ENCODE measurements at regions not wholly inside any gene's neighbourhood (a gene's known extent, or its start where the extent isn't known, plus 50 kb on each side); places are given as distances from the start of the nearest gene placed in this dataset.
"Not testable (repeated sequence)": the region's sequence is repeated elsewhere in the genome, so short reads cannot be mapped to it uniquely, and the experiment has no call there.

GRCh38 chr1:228892200-228892599 is 156.9 kb downstream of the RHOU start:
- H3K4me3 Mint-ChIP-seq; H3K4me3 ChIP-seq (ENCODE audit: low read length); H3K9me3 Mint-ChIP-seq; CTCF ChIA-PET; H3K36me3 ChIP-seq (ENCODE audit: control insufficient read depth in 2 of 3, insufficient read depth in 3 of 3, low read length in 3 of 3); intact Hi-C loops (cut with micrococcal nuclease); DNase-seq; POLR2A ChIA-PET; H3K27me3 ChIP-seq (ENCODE audit: control insufficient read depth in 2 of 2, insufficient read depth in 2 of 2, low read length in 2 of 2); H3K27ac Mint-ChIP-seq; ATAC-seq; H3K9me3 ChIP-seq (ENCODE audit: control insufficient read depth in 2 of 3, low read length in 3 of 3); H3K36me3 Mint-ChIP-seq; H3K27ac ChIP-seq (ENCODE audit: low read depth, low read length): not testable (repeated sequence)
- H3K4me1 ChIP-seq (ENCODE audit: control insufficient read depth in 2 of 2, insufficient read depth in 2 of 2, low read length in 2 of 2), result peaks cover 0 to 11% of the 10 kb centered on the region in 2 donors
- Mint-ChIP-seq H3K27me3 (peaks cover 0 to 14% (median 0%) of the 10 kb centered on the region in 5 donors), H3K4me1 (peaks cover 10 to 25% (median 23%) of the 10 kb centered on the region in 7 donors)

DNA sequence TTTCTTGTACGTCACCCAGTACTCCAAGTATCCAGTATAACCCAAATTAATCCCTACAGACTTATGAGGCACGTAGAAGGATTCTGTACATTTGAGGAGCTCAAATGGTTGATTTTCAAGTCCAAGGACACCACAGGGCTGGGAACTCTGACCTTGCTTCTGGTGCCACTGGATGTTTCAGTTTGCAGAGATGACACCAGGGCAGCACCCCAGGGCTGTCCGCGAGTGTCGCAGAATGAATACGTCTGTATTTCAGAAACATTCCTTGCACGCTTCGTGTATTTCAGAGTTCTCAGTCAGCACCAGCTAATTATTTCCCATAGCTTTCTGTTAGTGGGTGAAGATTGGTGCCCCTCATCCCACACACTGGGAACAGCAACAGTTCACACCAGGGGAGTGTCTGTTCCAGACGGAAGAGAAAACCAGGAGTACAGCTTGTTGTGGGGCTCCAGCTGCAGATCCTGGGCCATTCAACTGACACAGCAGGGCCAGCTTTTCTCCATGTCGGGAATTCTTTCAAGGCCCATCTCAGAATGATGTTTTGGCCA is 159.2 kb downstream of the RHOU start:
- Histone ChIP-seq H3K36me3 (ENCODE audit: control insufficient read depth in 2 of 3, insufficient read depth in 3 of 3, low read length in 3 of 3) (no peaks in the 10 kb centered on the region), H3K4me3 (ENCODE audit: low read length) (no peak overlapping the region), H3K9me3 (ENCODE audit: control insufficient read depth in 2 of 3, low read length in 3 of 3) (no peaks in the 10 kb centered on the region), H3K27me3 (ENCODE audit: control insufficient read depth in 2 of 2, insufficient read depth in 2 of 2, low read length in 2 of 2) (no peaks in the 10 kb centered on the region), H3K4me1 (ENCODE audit: control insufficient read depth in 2 of 2, insufficient read depth in 2 of 2, low read length in 2 of 2) (peaks cover 0 to 11% of the 10 kb centered on the region in 2 donors), H3K27ac (ENCODE audit: low read depth, low read length) (no peak overlapping the region)
- no peak for ATAC-seq
- Mint-ChIP-seq H3K4me3 (no peak overlapping the region), H3K27ac (no peak overlapping the region), H3K27me3 (peaks cover 0 to 6% (median 0%) of the 10 kb centered on the region in 5 donors), H3K4me1 (peaks cover 11 to 20% (median 18%) of the 10 kb centered on the region in 7 donors), H3K36me3 (no peaks in the 10 kb centered on the region), H3K9me3 (no peaks in the 10 kb centered on the region)
- no peak for DNase-seq
- intact Hi-C loops (cut with micrococcal nuclease), result no loop called here
- CTCF ChIA-PET, result no interaction called here
- POLR2A ChIA-PET, result no interaction called here

DNA sequence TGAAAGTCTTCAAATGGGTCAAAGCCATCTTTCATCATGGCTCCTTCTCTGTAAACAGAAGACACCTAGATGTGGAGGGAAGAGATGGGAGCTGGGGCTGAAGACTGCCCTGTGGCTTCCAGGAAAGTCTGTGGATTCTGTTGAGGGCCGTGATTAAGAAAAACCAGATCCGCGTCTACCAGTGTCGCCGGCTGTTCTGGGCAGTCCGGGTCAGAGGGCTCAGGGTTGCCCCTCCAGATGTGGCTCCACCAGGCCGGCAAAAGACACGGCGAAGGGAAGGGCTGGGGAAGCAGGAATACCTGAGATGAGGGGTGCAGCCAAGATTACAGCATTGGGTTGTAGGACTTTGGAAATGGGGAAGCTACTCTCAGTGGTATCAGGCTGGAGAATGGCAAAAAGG is 162.6 kb downstream of the RHOU start:
- H3K27me3 ChIP-seq (ENCODE audit: control insufficient read depth in 2 of 2, insufficient read depth in 2 of 2, low read length in 2 of 2), result no peaks in the 10 kb centered on the region
- no peak for DNase-seq
- Mint-ChIP-seq H3K4me3 (no peak overlapping the region), H3K36me3 (no peaks in the 10 kb centered on the region), H3K27me3 (peaks cover 0 to 3% (median 0%) of the 10 kb centered on the region in 5 donors), H3K4me1 (peaks cover 0 to 3% (median 0%) of the 10 kb centered on the region in 7 donors), H3K27ac (peak overlapping the region in 1 of 9 donors; percentile 62), H3K9me3 (no peaks in the 10 kb centered on the region)
- H3K9me3 ChIP-seq (ENCODE audit: control insufficient read depth in 2 of 3, low read length in 3 of 3), result no peaks in the 10 kb centered on the region
- H3K4me1 ChIP-seq (ENCODE audit: control insufficient read depth in 2 of 2, insufficient read depth in 2 of 2, low read length in 2 of 2), result no peaks in the 10 kb centered on the region
- H3K36me3 ChIP-seq (ENCODE audit: control insufficient read depth in 2 of 3, insufficient read depth in 3 of 3, low read length in 3 of 3), result no peaks in the 10 kb centered on the region
- POLR2A ChIA-PET, result interaction anchor here (0.6 kb wide), 2 partner anchors 14 to 41 kb away, joined by 3 to 4 read pairs; no protein-coding TSS in a partner anchor
- ATAC-seq, result no peak
- no peak overlapping the region for H3K4me3 ChIP-seq (ENCODE audit: low read length)
- intact Hi-C loops (cut with micrococcal nuclease), result no loop called here
- CTCF ChIA-PET, result interaction anchor here (0.7 kb wide), 1 partner anchor 20 kb away, joined by 3 read pairs; no protein-coding TSS in a partner anchor
- H3K27ac ChIP-seq (ENCODE audit: low read depth, low read length), result no peak overlapping the region

DNA sequence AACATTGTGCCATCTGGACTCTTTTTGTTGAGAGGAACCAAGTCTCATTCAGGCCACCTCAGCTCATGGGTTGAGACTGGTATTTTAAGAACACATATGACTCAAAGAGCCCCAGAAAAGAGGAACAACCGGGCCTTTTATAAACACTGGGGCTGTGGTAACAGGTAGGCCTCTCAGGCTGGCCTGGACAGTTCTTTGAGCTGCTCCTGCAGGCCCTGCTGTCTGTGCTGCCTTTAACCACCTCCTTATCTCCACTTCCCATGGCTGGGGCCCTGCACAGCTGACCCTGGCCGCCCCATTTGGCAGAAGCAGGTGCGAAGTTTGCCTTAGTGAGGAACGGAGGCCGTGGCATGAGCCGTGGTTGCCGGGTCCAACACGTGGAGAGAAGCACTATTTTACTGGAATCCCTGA is 163.3 kb downstream of the RHOU start:
- H3K9me3 ChIP-seq (ENCODE audit: control insufficient read depth in 2 of 3, low read length in 3 of 3), result no peaks in the 10 kb centered on the region
- no peak overlapping the region for H3K27ac ChIP-seq (ENCODE audit: low read depth, low read length)
- H3K27me3 Mint-ChIP-seq, result peaks cover 0 to 3% (median 0%) of the 10 kb centered on the region in 5 donors
- H3K36me3 ChIP-seq (ENCODE audit: control insufficient read depth in 2 of 3, insufficient read depth in 3 of 3, low read length in 3 of 3), result no peaks in the 10 kb centered on the region
- no peak overlapping the region for H3K4me3 ChIP-seq (ENCODE audit: low read length)
- no peaks in the 10 kb centered on the region for H3K27me3 ChIP-seq (ENCODE audit: control insufficient read depth in 2 of 2, insufficient read depth in 2 of 2, low read length in 2 of 2)
- no peak overlapping the region for H3K4me3 Mint-ChIP-seq
- no peaks in the 10 kb centered on the region for H3K36me3 Mint-ChIP-seq
- no peak overlapping the region for H3K27ac Mint-ChIP-seq
- CTCF ChIA-PET, result no interaction called here
- no peaks in the 10 kb centered on the region for H3K4me1 ChIP-seq (ENCODE audit: control insufficient read depth in 2 of 2, insufficient read depth in 2 of 2, low read length in 2 of 2)
- peak; percentile 77 for ATAC-seq
- no peak for DNase-seq
- H3K9me3 Mint-ChIP-seq, result no peaks in the 10 kb centered on the region
- intact Hi-C loops (cut with micrococcal nuclease), result no loop called here
- H3K4me1 Mint-ChIP-seq, result peaks cover 0 to 3% (median 0%) of the 10 kb centered on the region in 7 donors
- POLR2A ChIA-PET, result no interaction called here

GRCh38 chr1:228899421-228899956 is 164.2 kb downstream of the RHOU start:
- Histone ChIP-seq H3K4me1 (ENCODE audit: control insufficient read depth in 2 of 2, insufficient read depth in 2 of 2, low read length in 2 of 2) (no peaks in the 10 kb centered on the region), H3K36me3 (ENCODE audit: control insufficient read depth in 2 of 3, insufficient read depth in 3 of 3, low read length in 3 of 3) (no peaks in the 10 kb centered on the region), H3K27ac (ENCODE audit: low read depth, low read length) (no peak overlapping the region), H3K27me3 (ENCODE audit: control insufficient read depth in 2 of 2, insufficient read depth in 2 of 2, low read length in 2 of 2) (no peaks in the 10 kb centered on the region), H3K4me3 (ENCODE audit: low read length) (no peak overlapping the region), H3K9me3 (ENCODE audit: control insufficient read depth in 2 of 3, low read length in 3 of 3) (no peaks in the 10 kb centered on the region)
- intact Hi-C loops (cut with micrococcal nuclease), result no loop called here
- no peaks in the 10 kb centered on the region for H3K9me3 Mint-ChIP-seq
- peaks cover 0 to 3% (median 0%) of the 10 kb centered on the region in 5 donors for H3K27me3 Mint-ChIP-seq
- DNase-seq (no peak), ATAC-seq (no peak)
- peaks cover 0 to 3% (median 0%) of the 10 kb centered on the region in 7 donors for H3K4me1 Mint-ChIP-seq
- H3K27ac Mint-ChIP-seq, result no peak overlapping the region
- H3K36me3 Mint-ChIP-seq, result no peaks in the 10 kb centered on the region
- H3K4me3 Mint-ChIP-seq, result no peak overlapping the region
- ChIA-PET POLR2A (no interaction called here), CTCF (interaction anchor here (0.6 kb wide), 1 partner anchor 413 kb away, joined by 3 read pairs; no protein-coding TSS in a partner anchor)

- Mint-ChIP-seq H3K36me3 (no peaks in the 10 kb centered on the region), H3K9me3 (no peaks in the 10 kb centered on the region), H3K4me1 (peaks cover 0 to 3% (median 0%) of the 10 kb centered on the region in 7 donors), H3K27ac (no peak overlapping the region), H3K27me3 (peaks cover 0 to 8% (median 0%) of the 10 kb centered on the region in 5 donors), H3K4me3 (no peak overlapping the region)
- intact Hi-C loops (cut with micrococcal nuclease), result no loop called here
- H3K36me3 ChIP-seq (ENCODE audit: control insufficient read depth in 2 of 3, insufficient read depth in 3 of 3, low read length in 3 of 3), result no peaks in the 10 kb centered on the region
- CTCF ChIA-PET, result no interaction called here
- POLR2A ChIA-PET, result no interaction called here
- H3K27me3 ChIP-seq (ENCODE audit: control insufficient read depth in 2 of 2, insufficient read depth in 2 of 2, low read length in 2 of 2), result no peaks in the 10 kb centered on the region
- H3K9me3 ChIP-seq (ENCODE audit: control insufficient read depth in 2 of 3, low read length in 3 of 3), result no peaks in the 10 kb centered on the region
- DNase-seq, result no peak
- H3K27ac ChIP-seq (ENCODE audit: low read depth, low read length), result no peak overlapping the region
- ATAC-seq, result no peak
- H3K4me1 ChIP-seq (ENCODE audit: control insufficient read depth in 2 of 2, insufficient read depth in 2 of 2, low read length in 2 of 2), result no peaks in the 10 kb centered on the region
- H3K4me3 ChIP-seq (ENCODE audit: low read length), result no peak overlapping the region
These were observed 165.0 kb downstream of the RHOU start for GRCh38 chr1:228900099-228900885.

Data from naive thymus-derived CD4-positive, alpha-beta T cell (primary cell).